GDM1 (cell line): ENCODE measurements at regions not wholly inside any gene's neighbourhood (a gene's known extent, or its start where the extent isn't known, plus 50 kb on each side); places are given as distances from the start of the nearest gene placed in this dataset.

ENCODE experiments used
- DNase-seq: peaks from one replicate; lab custom pipeline; 2025; lab: John Stamatoyannopoulos, UW

GRCh38 chr11:116078101-116078591, 573.9 kb upstream of the CADM1 start:
- no peak for DNase-seq

GRCh38 chr11:116077092-116077491, 572.9 kb upstream of the CADM1 start:
- no peak for DNase-seq

GRCh38 chr11:116073854-116074837, 569.9 kb upstream of the CADM1 start:
- DNase-seq: no peak

- no peak for DNase-seq
These were observed 568.6 kb upstream of the CADM1 start for GRCh38 chr11:116072601-116073410.

- no peak for DNase-seq
These were observed 567.9 kb upstream of the CADM1 start for GRCh38 chr11:116072133-116072532.

GRCh38 chr11:116071241-116071640, 567.0 kb upstream of the CADM1 start:
- no peak for DNase-seq

- DNase-seq: no peak
These were observed 566.3 kb upstream of the CADM1 start for GRCh38 chr11:116070520-116070919.

- DNase-seq: no peak
These were observed 562.6 kb upstream of the CADM1 start for GRCh38 chr11:116066777-116067176.

- no peak for DNase-seq
These were observed 561.8 kb upstream of the CADM1 start for GRCh38 chr11:116065986-116066385.

- no peak for DNase-seq
These were observed 561.1 kb upstream of the CADM1 start for GRCh38 chr11:116065191-116065895.

- DNase-seq: no peak
These were observed 558.4 kb upstream of the CADM1 start for GRCh38 chr11:116062490-116063171.

GRCh38 chr11:116062129-116062489, 557.9 kb upstream of the CADM1 start:
- DNase-seq: no peak

- DNase-seq: no peak
These were observed 557.1 kb upstream of the CADM1 start for GRCh38 chr11:116061322-116061721.

GRCh38 chr11:116059919-116060318, 555.7 kb upstream of the CADM1 start:
- DNase-seq: no peak

- DNase-seq: no peak
These were observed 552.8 kb upstream of the CADM1 start for GRCh38 chr11:116057000-116057399.

- DNase-seq: no peak
These were observed 550.8 kb upstream of the CADM1 start for GRCh38 chr11:116055064-116055463.

GRCh38 chr11:116053548-116053919, 549.3 kb upstream of the CADM1 start:
- no peak for DNase-seq

GRCh38 chr11:116052603-116053547, 548.7 kb upstream of the CADM1 start:
- no peak for DNase-seq

- DNase-seq: no peak
These were observed 547.3 kb upstream of the CADM1 start for GRCh38 chr11:116051494-116051893.

- DNase-seq: no peak
These were observed 545.2 kb upstream of the CADM1 start for GRCh38 chr11:116049383-116049782.
